Ovary (tissue), 3 donors: ENCODE measurements at regions not wholly inside any gene's neighbourhood (a gene's known extent, or its start where the extent isn't known, plus 50 kb on each side); places are given as distances from the start of the nearest gene placed in this dataset.

Experiments
- CTCF ChIP-seq, 3 donors: fragments of 450-650 bp in 2 of 3; fragments of 200-600 bp in 1 of 3; IDR thresholded peaks; one replicate each; pipeline versions ENCODE4 v1.5.1 to v1.8.0; 2016 to 2022; ENCODE audit warnings: antibody characterized with exemption in 3 of 3, mild to moderate bottlenecking in 1 of 3
- POLR2A ChIP-seq: fragments of 450-650 bp; IDR thresholded peaks from one replicate; pipeline ENCODE4 v1.6.1; 2017; ENCODE audit warnings: antibody characterized with exemption, mild to moderate bottlenecking, moderate library complexity
- donor health status: DM: no; HTN: no; CAD: no.

DNA sequence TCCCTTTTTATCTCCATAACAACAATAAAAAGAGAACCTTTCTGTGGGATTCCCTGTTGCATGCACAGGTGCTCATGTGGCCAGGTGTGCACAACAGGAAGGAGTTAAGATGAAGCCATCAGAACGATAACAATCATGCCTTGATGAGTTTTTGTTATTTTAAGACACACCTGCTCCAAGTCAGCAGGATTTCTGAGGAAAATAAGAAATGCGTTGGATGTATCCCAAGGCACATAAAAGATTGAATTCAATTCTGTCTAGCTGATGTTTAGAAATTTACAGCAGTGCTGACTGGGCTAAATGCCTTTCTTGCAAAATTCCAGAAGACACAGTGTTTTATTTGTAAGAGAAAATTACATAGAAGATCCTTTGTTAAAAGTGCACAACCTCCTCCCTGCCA, 1678.2 kb downstream of the ARAP2 start:
- TF ChIP-seq POLR2A, result no peak
- TF ChIP-seq CTCF (IDR thresholded peaks at IDR 0.05), result no peak
